CD14-positive monocyte (primary cell): ENCODE measurements at regions not wholly inside any gene's neighbourhood (a gene's known extent, or its start where the extent isn't known, plus 50 kb on each side); places are given as distances from the start of the nearest gene placed in this dataset.

Source experiments
- DNase-seq, 3 donors: peaks; one replicate each; pipeline ENCODE4 v3.0.0-alpha.2; 2011 to 2022
- H2AFZ ChIP-seq: 2 replicates; pipeline ENCODE4 v1.6.0; 2012; ENCODE audit warnings: mild to moderate bottlenecking, low read depth, low read length, inconsistent platforms; ENCODE audit not compliant: insufficient read depth, poor library complexity, severe bottlenecking
- H3K27ac ChIP-seq, 2 donors: 1 replicate in 1 of 2; 2 replicates in 1 of 2; pipeline ENCODE4 v1.5.1; 2012 to 2013; ENCODE audit warnings: low read length in 2 of 2, control low read depth in 1 of 2, inconsistent platforms in 1 of 2, low read depth in 1 of 2, mild to moderate bottlenecking in 1 of 2
- H3K27me3 ChIP-seq, 2 donors: one replicate each; pipeline versions ENCODE4 v1.6.0 to v1.6.1; 2011 to 2013; ENCODE audit warnings: low read length in 2 of 2; ENCODE audit not compliant: control insufficient read depth in 2 of 2, insufficient read depth in 2 of 2
- H3K36me3 ChIP-seq, 2 donors: replicated peaks in 1 of 2; 1 replicate in 1 of 2; 2 replicates in 1 of 2; pipeline versions ENCODE4 v1.5.1 to v1.6.1; 2012 to 2013; ENCODE audit warnings: low read length in 2 of 2, control low read depth in 1 of 2, inconsistent platforms in 1 of 2, mild to moderate bottlenecking in 1 of 2; ENCODE audit not compliant: insufficient read depth in 2 of 2, control insufficient read depth in 1 of 2
- H3K4me1 ChIP-seq, 2 donors: 1 replicate in 1 of 2; 2 replicates in 1 of 2; pipeline versions ENCODE4 v1.5.1 to v1.6.1; 2012 to 2013; ENCODE audit warnings: low read length in 2 of 2, control low read depth in 1 of 2, inconsistent platforms in 1 of 2, mild to moderate bottlenecking in 1 of 2, moderate library complexity in 1 of 2; ENCODE audit not compliant: insufficient read depth in 2 of 2, control insufficient read depth in 1 of 2
- H3K4me2 ChIP-seq: replicated peaks from 2 replicates; pipeline ENCODE3; 2012; ENCODE audit warnings: low read length, moderate library complexity, mild to moderate bottlenecking; ENCODE audit not compliant: poor library complexity, severe bottlenecking; ENCODE audit errors: extremely low read depth
- H3K4me3 ChIP-seq, 3 experiments: fragments of 200-600 bp in 1 of 3; sonication (generic) in 1 of 3; replicated peaks in 1 of 3; 1 replicate in 2 of 3; 2 replicates in 1 of 3; pipeline ENCODE4 v1.5.1; 2011 to 2013; ENCODE audit warnings: low read length in 3 of 3, mild to moderate bottlenecking in 3 of 3, control low read depth in 2 of 3, low read depth in 2 of 3, inconsistent platforms in 1 of 3, moderate library complexity in 1 of 3
- H3K79me2 ChIP-seq: 2 replicates; pipeline ENCODE4 v1.6.0; 2012; ENCODE audit warnings: mild to moderate bottlenecking, control low read depth, inconsistent platforms, low read length, moderate library complexity; ENCODE audit not compliant: insufficient read depth
- H3K9ac ChIP-seq: 2 replicates; pipeline ENCODE4 v1.6.0; 2017; ENCODE audit warnings: low read length, mild to moderate bottlenecking; ENCODE audit not compliant: insufficient read depth, poor library complexity, severe bottlenecking
- H3K9me3 ChIP-seq, 2 donors: replicated peaks in 1 of 2; 1 replicate in 1 of 2; 2 replicates in 1 of 2; pipeline versions ENCODE4 v1.5.1 to v1.6.1; 2012 to 2013; ENCODE audit warnings: low read length in 2 of 2, control low read depth in 1 of 2; ENCODE audit not compliant: control insufficient read depth in 1 of 2, insufficient read depth in 1 of 2
- H4K20me1 ChIP-seq: 2 replicates; pipeline ENCODE4 v1.6.0; 2012; ENCODE audit warnings: mild to moderate bottlenecking, low read length, control low read depth, moderate library complexity; ENCODE audit not compliant: insufficient read depth
- H3K27ac Mint-ChIP-seq, 7 donors: one replicate each; pipeline ENCODE4 v1.8.0; 2020; ENCODE audit warnings: mild to moderate bottlenecking in 7 of 7, mixed read lengths in 7 of 7, moderate library complexity in 6 of 7, inconsistent platforms in 2 of 7
- H3K27me3 Mint-ChIP-seq, 3 donors: one replicate each; pipeline ENCODE4 v1.8.0; 2021 to 2022; ENCODE audit warnings: low read depth in 3 of 3, mild to moderate bottlenecking in 3 of 3, mixed read lengths in 3 of 3, moderate library complexity in 3 of 3, inconsistent platforms in 1 of 3
- H3K36me3 Mint-ChIP-seq, 2 donors: one replicate each; pipeline ENCODE4 v1.8.0; 2020; ENCODE audit warnings: mixed read lengths in 2 of 2, inconsistent platforms in 1 of 2, mild to moderate bottlenecking in 1 of 2
- H3K4me1 Mint-ChIP-seq: one replicate; pipeline ENCODE4 v1.8.0; 2020; ENCODE audit warnings: mild to moderate bottlenecking, mixed read lengths
- H3K4me3 Mint-ChIP-seq, 2 donors: one replicate each; pipeline ENCODE4 v1.8.0; 2020; ENCODE audit warnings: mild to moderate bottlenecking in 2 of 2, mixed read lengths in 2 of 2, moderate library complexity in 1 of 2
- H3K9me3 Mint-ChIP-seq, 7 donors: one replicate each; pipeline ENCODE4 v1.8.0; 2020 to 2022; ENCODE audit warnings: mixed read lengths in 7 of 7, mild to moderate bottlenecking in 6 of 7, moderate library complexity in 6 of 7, inconsistent platforms in 2 of 7
- WGBS: methylation state at CpG from one replicate; pipeline ENCODE4 v1.1.5; 2013; ENCODE audit warnings: missing lambda C conversion rate; ENCODE audit not compliant: insufficient coverage; 5-methylcytosine and 5-hydroxymethylcytosine counted together
- intact Hi-C, 2 donors: fragments of 100-400 bp; cut with micrococcal nuclease; formaldehyde crosslinking; loops; one replicate each; pipeline versions ENCODE4 v1.15.0 to v1.15.1; 2023
- TF ChIP-seq, protein P1 (sequence below): fragments of 200-600 bp; IDR thresholded peaks from one replicate; pipeline ENCODE4 v1.8.0; 2022; ENCODE audit warnings: antibody characterized with exemption, mild to moderate bottlenecking

DNA sequence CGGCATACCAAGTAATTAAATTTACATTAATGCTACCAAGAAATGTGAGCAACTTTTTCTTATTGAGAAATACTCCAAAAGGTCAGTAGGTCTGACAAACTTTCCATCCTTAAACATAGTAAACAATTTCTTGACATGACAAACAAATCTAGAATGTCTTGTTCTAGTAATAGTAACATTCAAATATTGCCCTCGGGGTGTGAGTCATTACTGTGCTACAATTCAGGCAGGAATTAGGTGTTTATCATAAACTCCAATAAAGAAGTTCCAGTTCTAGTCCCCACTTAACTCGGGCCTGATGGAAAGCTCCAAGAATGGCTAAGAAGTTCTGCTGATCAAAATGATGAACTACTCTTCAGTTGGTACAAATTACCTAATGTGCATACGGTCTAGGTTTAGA is 235.6 kb upstream of the TUSC1 start:
- Histone ChIP-seq H3K4me1 (no peaks in the 10 kb centered on the region), H3K9ac (no peak overlapping the region), H3K36me3 (no peaks in the 10 kb centered on the region), H3K27ac (no peak overlapping the region), H3K9me3 (peaks cover 0 to 20% of the 10 kb centered on the region in 2 donors), H4K20me1 (no peaks in the 10 kb centered on the region), H3K4me2 (no peak overlapping the region), H3K79me2 (no peaks in the 10 kb centered on the region), H3K4me3 (no peak overlapping the region), H2AFZ (no peak overlapping the region), H3K27me3 (no peaks in the 10 kb centered on the region)
- Mint-ChIP-seq H3K9me3 (peaks cover 0 to 5% (median 0%) of the 10 kb centered on the region in 7 donors), H3K36me3 (no peaks in the 10 kb centered on the region), H3K27me3 (no peaks in the 10 kb centered on the region), H3K4me3 (no peak overlapping the region), H3K4me1 (no peaks in the 10 kb centered on the region), H3K27ac (no peak overlapping the region)
- no CpG with 5 or more reads among the region's 4 CpGs for WGBS
- intact Hi-C loops, result no loop called here
- DNase-seq, result no peak
- TF ChIP-seq, protein P1, sequence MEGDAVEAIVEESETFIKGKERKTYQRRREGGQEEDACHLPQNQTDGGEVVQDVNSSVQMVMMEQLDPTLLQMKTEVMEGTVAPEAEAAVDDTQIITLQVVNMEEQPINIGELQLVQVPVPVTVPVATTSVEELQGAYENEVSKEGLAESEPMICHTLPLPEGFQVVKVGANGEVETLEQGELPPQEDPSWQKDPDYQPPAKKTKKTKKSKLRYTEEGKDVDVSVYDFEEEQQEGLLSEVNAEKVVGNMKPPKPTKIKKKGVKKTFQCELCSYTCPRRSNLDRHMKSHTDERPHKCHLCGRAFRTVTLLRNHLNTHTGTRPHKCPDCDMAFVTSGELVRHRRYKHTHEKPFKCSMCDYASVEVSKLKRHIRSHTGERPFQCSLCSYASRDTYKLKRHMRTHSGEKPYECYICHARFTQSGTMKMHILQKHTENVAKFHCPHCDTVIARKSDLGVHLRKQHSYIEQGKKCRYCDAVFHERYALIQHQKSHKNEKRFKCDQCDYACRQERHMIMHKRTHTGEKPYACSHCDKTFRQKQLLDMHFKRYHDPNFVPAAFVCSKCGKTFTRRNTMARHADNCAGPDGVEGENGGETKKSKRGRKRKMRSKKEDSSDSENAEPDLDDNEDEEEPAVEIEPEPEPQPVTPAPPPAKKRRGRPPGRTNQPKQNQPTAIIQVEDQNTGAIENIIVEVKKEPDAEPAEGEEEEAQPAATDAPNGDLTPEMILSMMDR, result no peak

DNA sequence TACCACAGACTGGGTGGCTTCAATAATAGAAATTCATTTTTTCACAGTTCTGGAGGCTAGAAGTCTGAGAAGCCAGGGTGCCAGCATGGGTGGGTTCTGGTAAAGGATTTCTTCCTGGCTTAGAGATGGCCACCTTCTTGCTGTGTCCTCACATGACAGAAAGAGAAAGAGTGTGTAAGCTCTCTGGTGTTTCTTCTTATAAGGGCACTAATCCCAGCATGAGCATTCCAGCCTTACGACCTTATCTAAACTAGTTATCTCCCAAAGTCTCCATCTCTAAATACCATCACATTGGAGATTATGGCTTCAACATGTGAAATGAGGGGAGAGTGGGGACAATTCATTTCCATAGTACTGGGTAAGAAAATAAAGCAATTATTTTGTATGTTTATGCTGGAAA is 226.5 kb upstream of the TUSC1 start:
- Histone ChIP-seq H3K27ac (no peak overlapping the region), H3K27me3 (no peaks in the 10 kb centered on the region), H3K36me3 (no peaks in the 10 kb centered on the region), H3K9ac (no peak overlapping the region), H3K79me2 (no peaks in the 10 kb centered on the region), H4K20me1 (no peaks in the 10 kb centered on the region), H3K9me3 (peaks cover 0 to 5% of the 10 kb centered on the region in 2 donors), H3K4me3 (no peak overlapping the region), H3K4me1 (no peaks in the 10 kb centered on the region), H2AFZ (no peak overlapping the region), H3K4me2 (no peak overlapping the region)
- peaks cover 0 to 6% (median 2%) of the 10 kb centered on the region in 7 donors for H3K9me3 Mint-ChIP-seq
- no peaks in the 10 kb centered on the region for H3K27me3 Mint-ChIP-seq
- no CpG with 5 or more reads among the region's 1 CpG for WGBS
- intact Hi-C loops, result no loop called here
- H3K27ac Mint-ChIP-seq, result no peak overlapping the region
- no peaks in the 10 kb centered on the region for H3K4me1 Mint-ChIP-seq
- H3K4me3 Mint-ChIP-seq, result no peak overlapping the region
- no peak for DNase-seq
- no peaks in the 10 kb centered on the region for H3K36me3 Mint-ChIP-seq
- TF ChIP-seq, protein P1, result no peak
